K562 (cell line): ENCODE measurements at regions not wholly inside any gene's neighbourhood (a gene's known extent, or its start where the extent isn't known, plus 50 kb on each side); places are given as distances from the start of the nearest gene placed in this dataset.

Source experiments
- ATAC-seq: fragments of 200-7000 bp; cut with Tn5 transposase; 3 replicates; pipeline ENCODE4 v1.9.1; 2020; ENCODE audit warnings: moderate library complexity
- BruUV-seq: library from RNA; stranded (reverse); fragments of 400-500 nt; replicated peaks from 2 replicates; lab custom pipeline; 2021; lab: Mats Ljungman, UMichigan
- CTCF ChIA-PET: fragments of 300-600 bp; formaldehyde crosslinking; extraction: SDS; loops from one replicate; lab custom pipeline; 2021; ENCODE audit warnings: low intra/inter-chr PET ratio; lab: Yijun Ruan, JAX
- POLR2A ChIA-PET: fragments of 300-600, 350-650 bp; sonication (Branson Sonifier 250); formaldehyde crosslinking; extraction: SDS; loops from one replicate; lab custom pipeline; 2021; ENCODE audit warnings: antibody characterized with exemption, inconsistent platforms; lab: Yijun Ruan, JAX
- DNase-seq, 4 experiments: peaks; one replicate each; pipeline versions ENCODE4 v3.0.0 to v3.0.0-alpha.2; 2011 to 2018; ENCODE audit warnings: low spot score in 3 of 4, mixed read lengths in 3 of 4; ENCODE audit errors: extremely low read depth in 1 of 4
- FAIRE-seq: peaks from 2 replicates; lab custom pipeline; 2011; peaks lifted over from hg19 to GRCh38; lab: Jason Lieb, UNC
- H2AFZ ChIP-seq: 2 replicates; pipeline ENCODE4 v1.6.0; 2011; ENCODE audit warnings: low read depth, low read length, control low read depth, inconsistent platforms
- H3K27ac ChIP-seq: fragments of 200-600 bp; 3 replicates; pipeline ENCODE4 v1.8.0; 2011; ENCODE audit warnings: low read depth, mild to moderate bottlenecking, control low read depth, inconsistent platforms, low read length, moderate library complexity, mixed read lengths; ENCODE audit errors: extremely low read depth
- H3K27me3 ChIP-seq, 2 experiments: fragments of 300-600 bp in 1 of 2; 2 replicates in 1 of 2; 3 replicates in 1 of 2; pipeline versions ENCODE4 v1.6.0 to v1.8.0; 2011; ENCODE audit warnings: inconsistent platforms in 2 of 2, low read length in 2 of 2, mild to moderate bottlenecking in 1 of 2, mixed read lengths in 1 of 2, moderate library complexity in 1 of 2; ENCODE audit not compliant: control insufficient read depth in 2 of 2, insufficient read depth in 2 of 2
- H3K36me3 ChIP-seq: fragments of 300-600 bp; 3 replicates; pipeline ENCODE4 v1.8.0; 2011; ENCODE audit warnings: mild to moderate bottlenecking, low read length, inconsistent platforms; ENCODE audit not compliant: control insufficient read depth, insufficient read depth
- H3K4me1 ChIP-seq, 2 experiments: fragments of 200-600 bp in 1 of 2; replicated peaks in 1 of 2; 2 replicates in 1 of 2; 3 replicates in 1 of 2; pipeline versions ENCODE4 v1.5.1 to v1.8.0; 2011; ENCODE audit warnings: inconsistent platforms in 2 of 2, low read length in 2 of 2, mild to moderate bottlenecking in 1 of 2, mixed read lengths in 1 of 2, moderate library complexity in 1 of 2; ENCODE audit not compliant: control insufficient read depth in 2 of 2, insufficient read depth in 2 of 2
- H3K4me2 ChIP-seq: 2 replicates; pipeline ENCODE4 v1.6.1; 2011; ENCODE audit warnings: low read length, control low read depth, inconsistent platforms, mixed read lengths; ENCODE audit not compliant: insufficient read depth
- H3K4me3 ChIP-seq: fragments of 200-600 bp; sonication (generic), shearing (Covaris generic); 2 replicates; pipeline ENCODE4 v1.5.1; 2016; ENCODE audit warnings: control low read depth, inconsistent platforms
- H3K79me2 ChIP-seq: fragments of 200-600 bp; 3 replicates; pipeline ENCODE4 v1.8.0; 2011; ENCODE audit warnings: low read length, inconsistent platforms; ENCODE audit not compliant: control insufficient read depth, insufficient read depth
- H3K9ac ChIP-seq, 2 experiments: 2 replicates each; pipeline versions ENCODE4 v1.6.0 to v1.6.1; 2011; ENCODE audit warnings: low read depth in 2 of 2, low read length in 2 of 2, control low read depth in 1 of 2, inconsistent platforms in 1 of 2, mild to moderate bottlenecking in 1 of 2, mixed read lengths in 1 of 2; ENCODE audit not compliant: insufficient read depth in 1 of 2
- H3K9me1 ChIP-seq: one replicate; pipeline ENCODE4 v1.6.0; 2011; ENCODE audit warnings: inconsistent platforms, mild to moderate bottlenecking, low read length, moderate library complexity; ENCODE audit not compliant: control insufficient read depth, insufficient read depth
- H3K9me3 ChIP-seq: replicated peaks from 2 replicates; pipeline ENCODE4 v1.5.1; 2011; ENCODE audit warnings: low read depth, low read length, inconsistent platforms; ENCODE audit not compliant: control insufficient read depth, insufficient read depth
- H4K20me1 ChIP-seq: replicated peaks from 2 replicates; pipeline ENCODE4 v1.6.1; 2011; ENCODE audit warnings: low read length, inconsistent platforms, mixed read lengths; ENCODE audit not compliant: control insufficient read depth, insufficient read depth
- CBX2 ChIP-seq: fragments of 200-600 bp; sonication (generic); IDR thresholded peaks from one replicate; pipeline ENCODE4 v1.6.1; 2012; ENCODE audit warnings: mild to moderate bottlenecking, low read length, inconsistent platforms; ENCODE audit not compliant: insufficient read depth, poor library complexity, severe bottlenecking
- CHD2 ChIP-seq: IDR thresholded peaks from 2 replicates; pipeline ENCODE4 v1.6.1; 2011; ENCODE audit warnings: low read depth, low read length
- EHMT2 ChIP-seq: fragments of 450-650 bp; IDR thresholded peaks from 2 replicates; pipeline ENCODE4 v1.6.1; 2018; ENCODE audit warnings: antibody characterized with exemption
- EP300 ChIP-seq: IDR thresholded peaks from 2 replicates; pipeline ENCODE4 v1.6.1; 2012; ENCODE audit warnings: low read length, improper control_type of control experiment
- HDAC3 ChIP-seq: fragments of 450-650 bp; IDR thresholded peaks from 2 replicates; pipeline ENCODE4 v1.6.1; 2018; ENCODE audit warnings: borderline replicate concordance, mild to moderate bottlenecking, moderate library complexity; ENCODE audit not compliant: partially characterized antibody
- HEY1 ChIP-seq: fragments of 250-450 bp; sonication (Bioruptor Pico); IDR thresholded peaks from 2 replicates; pipeline ENCODE4 v1.5.0; 2020; ENCODE audit warnings: mild to moderate bottlenecking, moderate library complexity, borderline replicate concordance
- NCOA6 ChIP-seq: fragments of 450-650 bp; IDR thresholded peaks from 2 replicates; pipeline ENCODE4 v1.6.1; 2017; ENCODE audit warnings: mild to moderate bottlenecking
- NFATC3 ChIP-seq: fragments of 450-650 bp; IDR thresholded peaks from 2 replicates; pipeline ENCODE4 v1.6.1; 2017; ENCODE audit warnings: mild to moderate bottlenecking
- SAFB ChIP-seq: fragments of 200-400 bp; formaldehyde crosslinking; IDR thresholded peaks from 2 replicates; pipeline ENCODE4 v1.6.1; 2017; ENCODE audit warnings: low read depth, low read length, borderline replicate concordance
- XRCC4 ChIP-seq: IDR thresholded peaks from one replicate; pipeline ENCODE4 v1.6.1; 2011; ENCODE audit not compliant: insufficient read depth, insufficient read length; ENCODE audit errors: extremely low read depth
- ZBTB17 ChIP-seq: fragments of 450-650 bp; formaldehyde crosslinking; IDR thresholded peaks from 2 replicates; pipeline ENCODE4 v1.4.0; 2020; ENCODE audit warnings: mild to moderate bottlenecking
- ZBTB7A ChIP-seq: IDR thresholded peaks from 2 replicates; pipeline ENCODE4 v1.6.1; 2011; ENCODE audit warnings: low read depth, mild to moderate bottlenecking, low read length, moderate library complexity, borderline replicate concordance; ENCODE audit not compliant: control insufficient read depth
- ZNF217 ChIP-seq: sonication (generic); formaldehyde crosslinking; IDR thresholded peaks from 2 replicates; pipeline ENCODE4 v1.8.0; 2022; ENCODE audit warnings: mild to moderate bottlenecking, missing genetic modification reagents
- ZNF239 ChIP-seq: fragments of 250-450 bp; sonication (Bioruptor Pico); IDR thresholded peaks from 2 replicates; pipeline ENCODE4 v1.4.0; 2020; ENCODE audit warnings: mild to moderate bottlenecking
- ZNF316 ChIP-seq: fragments of 450-650 bp; IDR thresholded peaks from 2 replicates; pipeline ENCODE4 v1.6.1; 2016
- ZNF589 ChIP-seq: fragments of 200-800 bp; sonication (Bioruptor generic); IDR thresholded peaks from 2 replicates; pipeline ENCODE4 v1.6.1; 2016; ENCODE audit warnings: low read depth, missing genetic modification characterization, missing compliant biosample characterization
- WGBS: fragments of 100-300 bp; shearing (Covaris generic); methylation state at CpG from one replicate; pipeline ENCODE4 v1.1.6; 2016; ENCODE audit warnings: low coverage, mixed read lengths; ENCODE audit not compliant: insufficient coverage; ENCODE audit errors: missing lambda C conversion rate; 5-methylcytosine and 5-hydroxymethylcytosine counted together
- in situ Hi-C: fragments of 300-500 bp; cut with MboI; formaldehyde crosslinking; loops from 4 replicates; pipeline ENCODE4 v1.15.0; 2018; ENCODE audit warnings: inconsistent platforms, mixed read lengths
- intact Hi-C: fragments of 100-400 bp; cut with micrococcal nuclease; formaldehyde crosslinking; loops from 2 replicates; pipeline ENCODE4 v1.14.2; 2022
- TF ChIP-seq, protein P1 (sequence below): fragments of 450-650 bp; formaldehyde crosslinking; IDR thresholded peaks from 2 replicates; pipeline ENCODE4 v1.4.0; 2022; ENCODE audit warnings: missing genetic modification characterization
- TF ChIP-seq, protein P2 (sequence below): sonication (generic); formaldehyde crosslinking; IDR thresholded peaks from 2 replicates; pipeline ENCODE4 v1.8.1; 2022; ENCODE audit warnings: missing genetic modification reagents

DNA sequence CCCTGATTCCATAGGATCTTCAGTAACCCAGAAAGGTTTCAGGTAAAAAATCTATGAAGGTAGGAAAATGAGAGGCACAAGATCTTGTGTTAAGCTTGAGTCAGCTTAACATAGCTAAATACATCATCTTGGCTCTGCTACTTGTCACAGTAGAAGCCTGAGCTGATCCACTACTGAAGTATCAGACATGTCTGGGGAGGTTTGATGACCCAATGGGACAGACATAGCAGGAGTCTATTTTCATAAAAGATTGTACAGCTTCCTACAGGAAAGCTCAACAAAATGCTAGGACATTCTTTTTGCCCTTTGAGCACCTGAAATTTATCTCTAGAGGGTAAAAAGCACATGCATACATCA lies 84.3 kb upstream of the FSHR start (continued):
- TF ChIP-seq, protein P1, sequence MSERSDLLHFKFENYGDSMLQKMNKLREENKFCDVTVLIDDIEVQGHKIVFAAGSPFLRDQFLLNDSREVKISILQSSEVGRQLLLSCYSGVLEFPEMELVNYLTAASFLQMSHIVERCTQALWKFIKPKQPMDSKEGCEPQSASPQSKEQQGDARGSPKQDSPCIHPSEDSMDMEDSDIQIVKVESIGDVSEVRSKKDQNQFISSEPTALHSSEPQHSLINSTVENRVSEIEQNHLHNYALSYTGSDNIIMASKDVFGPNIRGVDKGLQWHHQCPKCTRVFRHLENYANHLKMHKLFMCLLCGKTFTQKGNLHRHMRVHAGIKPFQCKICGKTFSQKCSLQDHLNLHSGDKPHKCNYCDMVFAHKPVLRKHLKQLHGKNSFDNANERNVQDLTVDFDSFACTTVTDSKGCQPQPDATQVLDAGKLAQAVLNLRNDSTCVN (CRISPR knock-in tag): no peak
- TF ChIP-seq HDAC3 (no peak), CHD2 (no peak), NCOA6 (no peak), HEY1 (no peak)

- CTCF ChIA-PET: no interaction called here
Measured at GRCh38 chr2:49237867-49238603, 83.7 kb upstream of the FSHR start.

More at GRCh38 chr2:49237867-49238603, 83.7 kb upstream of the FSHR start:
- H2AFZ ChIP-seq: no peak overlapping the region
- no peak for FAIRE-seq
- POLR2A ChIA-PET: no interaction called here
- under 1% methylated on average over 6 of the region's 6 CpGs for WGBS
- H4K20me1 ChIP-seq: no peaks in the 10 kb centered on the region
- in situ Hi-C loops: no loop called here
- TF ChIP-seq ZBTB7A (no peak), ZBTB17 (CRISPR knock-in tag) (no peak), ZNF316 (no peak), ZNF589 (no peak), XRCC4 (no peak), EHMT2 (no peak), CBX2 (no peak), ZNF217 (CRISPR knock-in tag) (no peak), SAFB (no peak), NFATC3 (no peak), ZNF239 (no peak), EP300 (no peak)
- TF ChIP-seq, protein P2, sequence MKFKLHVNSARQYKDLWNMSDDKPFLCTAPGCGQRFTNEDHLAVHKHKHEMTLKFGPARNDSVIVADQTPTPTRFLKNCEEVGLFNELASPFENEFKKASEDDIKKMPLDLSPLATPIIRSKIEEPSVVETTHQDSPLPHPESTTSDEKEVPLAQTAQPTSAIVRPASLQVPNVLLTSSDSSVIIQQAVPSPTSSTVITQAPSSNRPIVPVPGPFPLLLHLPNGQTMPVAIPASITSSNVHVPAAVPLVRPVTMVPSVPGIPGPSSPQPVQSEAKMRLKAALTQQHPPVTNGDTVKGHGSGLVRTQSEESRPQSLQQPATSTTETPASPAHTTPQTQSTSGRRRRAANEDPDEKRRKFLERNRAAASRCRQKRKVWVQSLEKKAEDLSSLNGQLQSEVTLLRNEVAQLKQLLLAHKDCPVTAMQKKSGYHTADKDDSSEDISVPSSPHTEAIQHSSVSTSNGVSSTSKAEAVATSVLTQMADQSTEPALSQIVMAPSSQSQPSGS (CRISPR knock-in tag): no peak
- TF ChIP-seq, all 486 proteins: peak for 0
- Histone ChIP-seq H3K9ac (no peak overlapping the region), H3K9me3 (no peaks in the 10 kb centered on the region; the same call in 1 of the 2 replicates), H3K79me2 (no peaks in the 10 kb centered on the region), H3K4me3 (no peak overlapping the region), H3K36me3 (no peaks in the 10 kb centered on the region), H3K4me1 (no peaks in the 10 kb centered on the region), H3K27me3 (no peaks in the 10 kb centered on the region), H3K4me2 (no peak overlapping the region), H3K27ac (no peak overlapping the region), H3K9me1 (no peaks in the 10 kb centered on the region)
- intact Hi-C loops: no loop called here
- no TSS peak for BruUV-seq
- ATAC-seq: no peak
- DNase-seq: no peak
